ENCODE measurements at regions not wholly inside any gene's neighbourhood (a gene's known extent, or its start where the extent isn't known, plus 50 kb on each side); places are given as distances from the start of the nearest gene placed in this dataset.

GRCh38 chr6:145538989-145539388 lies 196.3 kb downstream of the EPM2A start:
- DNase-seq (no peak), ATAC-seq (no peak)
- ChIA-PET CTCF (interaction anchor here (0.5 kb wide), 1 partner anchor 71 kb away, joined by 3 read pairs; no protein-coding TSS in a partner anchor), POLR2A (no interaction called here)
- Mint-ChIP-seq H3K27ac (no peak overlapping the region), H3K27me3 (peaks cover 5% of the 10 kb centered on the region), H3K9me3 (no peaks in the 10 kb centered on the region), H3K4me3 (no peak overlapping the region), H3K36me3 (ENCODE audit: low read depth) (no peaks in the 10 kb centered on the region), H3K4me1 (ENCODE audit: low read depth) (no peaks in the 10 kb centered on the region)
- TF ChIP-seq CTCF (IDR thresholded peaks at IDR 0.05), result no peak
- intact Hi-C loops (cut with micrococcal nuclease), result no loop called here

- POLR2A ChIA-PET, result no interaction called here
- H3K27me3 Mint-ChIP-seq, result peaks cover 5% of the 10 kb centered on the region
- intact Hi-C loops (cut with micrococcal nuclease), result no loop called here
- H3K27ac Mint-ChIP-seq, result no peak overlapping the region
- DNase-seq, result no peak
- no peaks in the 10 kb centered on the region for H3K36me3 Mint-ChIP-seq (ENCODE audit: low read depth)
- H3K4me1 Mint-ChIP-seq (ENCODE audit: low read depth), result no peaks in the 10 kb centered on the region
- TF ChIP-seq CTCF (IDR thresholded peaks at IDR 0.05), result no peak
- H3K9me3 Mint-ChIP-seq, result no peaks in the 10 kb centered on the region
- ATAC-seq, result no peak
- H3K4me3 Mint-ChIP-seq, result no peak overlapping the region
- CTCF ChIA-PET, result no interaction called here
These were observed 195.5 kb downstream of the EPM2A start for GRCh38 chr6:145539831-145540230.

GRCh38 chr6:145540741-145541140 lies 194.6 kb downstream of the EPM2A start:
- Mint-ChIP-seq H3K27me3 (peaks cover 5% of the 10 kb centered on the region), H3K27ac (no peak overlapping the region), H3K36me3 (ENCODE audit: low read depth) (no peaks in the 10 kb centered on the region), H3K4me1 (ENCODE audit: low read depth) (no peaks in the 10 kb centered on the region), H3K9me3 (no peaks in the 10 kb centered on the region), H3K4me3 (no peak overlapping the region)
- POLR2A ChIA-PET, result no interaction called here
- CTCF ChIA-PET, result no interaction called here
- no peak for DNase-seq
- no peak for ATAC-seq
- TF ChIP-seq CTCF (IDR thresholded peaks at IDR 0.05), result no peak
- intact Hi-C loops (cut with micrococcal nuclease), result no loop called here

- POLR2A ChIA-PET, result no interaction called here
- no peaks in the 10 kb centered on the region for H3K9me3 Mint-ChIP-seq
- no peaks in the 10 kb centered on the region for H3K36me3 Mint-ChIP-seq (ENCODE audit: low read depth)
- CTCF ChIA-PET, result interaction anchor here (0.6 to 0.8 kb wide), 2 partner anchors 12 to 89 kb away, joined by 3 read pairs; no protein-coding TSS in a partner anchor
- no peak overlapping the region for H3K27ac Mint-ChIP-seq
- no peak for TF ChIP-seq CTCF (IDR thresholded peaks at IDR 0.05)
- DNase-seq (no peak), ATAC-seq (no peak)
- H3K4me3 Mint-ChIP-seq, result no peak overlapping the region
- H3K4me1 Mint-ChIP-seq (ENCODE audit: low read depth), result no peaks in the 10 kb centered on the region
- H3K27me3 Mint-ChIP-seq, result peaks cover 3% of the 10 kb centered on the region
- intact Hi-C loops (cut with micrococcal nuclease), result no loop called here
These were observed 191.3 kb downstream of the EPM2A start for GRCh38 chr6:145544041-145544440.

- no peak for ATAC-seq
- intact Hi-C loops (cut with micrococcal nuclease), result no loop called here
- H3K27me3 Mint-ChIP-seq, result peaks cover 3% of the 10 kb centered on the region
- no peaks in the 10 kb centered on the region for H3K4me1 Mint-ChIP-seq (ENCODE audit: low read depth)
- DNase-seq, result no peak
- H3K36me3 Mint-ChIP-seq (ENCODE audit: low read depth), result no peaks in the 10 kb centered on the region
- POLR2A ChIA-PET, result no interaction called here
- H3K4me3 Mint-ChIP-seq, result no peak overlapping the region
- CTCF ChIA-PET, result no interaction called here
- H3K27ac Mint-ChIP-seq, result no peak overlapping the region
- no peaks in the 10 kb centered on the region for H3K9me3 Mint-ChIP-seq
- TF ChIP-seq CTCF (IDR thresholded peaks at IDR 0.05), result no peak
These were observed 190.8 kb downstream of the EPM2A start for GRCh38 chr6:145544514-145544913.
